Amniotic epithelial cell (primary cell): ENCODE measurements at regions not wholly inside any gene's neighbourhood (a gene's known extent, or its start where the extent isn't known, plus 50 kb on each side); places are given as distances from the start of the nearest gene placed in this dataset.
A peak's percentile ranks its signal among the peaks of the same experiment; 100 is the strongest.

Source experiments
- DNase-seq: peaks from one replicate; pipeline ENCODE4 v3.0.0-alpha.2; 2010; ENCODE audit warnings: low read depth

DNA sequence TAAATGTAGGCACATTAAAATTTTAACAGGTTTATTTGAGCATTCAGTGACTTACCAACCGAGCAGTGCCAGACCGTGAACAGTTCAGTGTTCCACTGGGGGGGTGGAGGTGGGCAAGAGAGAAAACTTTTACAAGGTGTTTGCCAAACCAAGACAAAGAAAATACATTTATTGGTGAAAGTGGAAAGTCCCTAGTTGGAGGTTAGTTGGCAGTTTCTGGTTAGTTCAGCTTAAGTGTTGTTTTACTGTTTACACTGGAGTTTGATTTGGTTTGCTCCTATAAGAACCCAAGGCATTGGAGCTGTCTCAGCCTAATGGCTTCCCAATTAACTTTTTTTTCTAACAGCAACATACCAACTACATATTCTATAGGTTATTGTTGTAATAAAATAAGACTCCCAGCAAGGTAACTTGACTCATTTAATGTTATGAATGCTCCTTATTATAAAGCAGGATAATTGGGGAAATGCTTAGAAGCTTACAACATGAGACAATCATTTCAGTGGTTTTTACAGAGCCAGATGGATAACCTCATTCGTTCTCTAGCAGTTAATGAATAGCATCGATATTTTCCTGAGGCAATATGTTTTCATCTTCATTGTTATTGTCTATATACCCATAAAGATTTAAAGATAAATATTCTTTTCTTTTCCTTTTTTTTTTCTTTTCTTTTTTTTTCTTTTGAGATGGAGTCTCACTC lies 115.8 kb downstream of the ETNK1 start:
- DNase-seq = no peak

DNA sequence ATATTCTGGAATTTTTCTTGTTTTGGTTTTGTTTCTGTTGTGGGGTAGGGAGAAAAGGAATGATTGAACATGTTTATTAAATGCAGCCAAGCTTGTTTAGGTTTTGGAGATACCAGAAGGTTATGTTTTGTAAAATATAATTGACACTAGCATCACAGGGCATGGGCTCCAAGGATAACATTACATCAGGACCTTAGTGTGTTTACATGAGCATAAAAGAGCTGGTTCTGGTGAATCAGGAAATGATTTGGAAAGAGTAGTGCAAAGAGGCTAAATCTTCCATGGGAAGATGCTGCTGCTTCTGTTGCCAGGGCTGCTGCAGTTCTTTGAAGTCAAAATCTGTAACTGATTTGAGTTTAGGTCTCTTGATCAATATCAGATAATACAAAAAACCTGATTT lies 118.7 kb downstream of the ETNK1 start:
- DNase-seq = no peak

- DNase-seq = no peak
Observed at GRCh38 chr12:22744197-22744596, 119.2 kb downstream of the ETNK1 start.

DNA sequence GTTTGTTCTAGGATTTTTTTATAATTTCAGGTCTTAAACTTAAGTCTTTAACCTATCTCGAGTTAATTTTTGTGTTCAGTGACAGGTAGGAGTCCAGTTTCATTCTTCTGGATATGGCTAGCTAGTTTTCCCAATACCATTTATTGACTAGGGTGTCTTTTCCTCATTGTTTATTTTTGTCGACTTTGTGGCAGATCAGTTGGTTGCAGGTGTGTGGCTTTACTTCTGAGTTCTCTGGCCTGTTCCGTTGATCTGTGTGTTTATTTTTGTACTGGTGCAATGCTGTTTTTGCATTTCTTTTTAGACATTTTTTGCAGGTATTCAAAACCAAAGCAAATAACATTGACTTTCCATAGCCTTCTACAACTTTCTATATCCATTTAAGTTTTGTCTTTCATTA lies 121.7 kb downstream of the ETNK1 start:
- no peak for DNase-seq

DNA sequence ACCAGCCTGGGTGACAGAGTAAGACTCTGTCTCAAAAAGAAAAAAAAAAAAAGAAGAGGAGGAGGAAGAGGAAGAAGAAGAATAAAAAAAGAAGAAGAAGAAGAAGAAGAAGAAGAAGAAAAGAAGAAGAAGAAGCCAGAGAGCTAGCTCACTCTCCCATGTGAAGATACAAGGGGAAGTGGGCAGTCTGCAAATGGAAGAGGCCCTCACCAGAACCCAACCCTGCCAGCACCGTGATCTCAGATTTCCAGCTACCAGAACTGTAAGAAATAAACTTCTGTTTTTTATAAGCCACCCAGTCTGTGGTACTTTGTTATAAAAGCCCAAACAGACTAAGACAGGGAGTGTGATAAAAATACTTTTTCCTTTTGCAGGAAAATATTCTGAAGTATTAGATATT lies 130.7 kb downstream of the ETNK1 start:
- no peak for DNase-seq

DNA sequence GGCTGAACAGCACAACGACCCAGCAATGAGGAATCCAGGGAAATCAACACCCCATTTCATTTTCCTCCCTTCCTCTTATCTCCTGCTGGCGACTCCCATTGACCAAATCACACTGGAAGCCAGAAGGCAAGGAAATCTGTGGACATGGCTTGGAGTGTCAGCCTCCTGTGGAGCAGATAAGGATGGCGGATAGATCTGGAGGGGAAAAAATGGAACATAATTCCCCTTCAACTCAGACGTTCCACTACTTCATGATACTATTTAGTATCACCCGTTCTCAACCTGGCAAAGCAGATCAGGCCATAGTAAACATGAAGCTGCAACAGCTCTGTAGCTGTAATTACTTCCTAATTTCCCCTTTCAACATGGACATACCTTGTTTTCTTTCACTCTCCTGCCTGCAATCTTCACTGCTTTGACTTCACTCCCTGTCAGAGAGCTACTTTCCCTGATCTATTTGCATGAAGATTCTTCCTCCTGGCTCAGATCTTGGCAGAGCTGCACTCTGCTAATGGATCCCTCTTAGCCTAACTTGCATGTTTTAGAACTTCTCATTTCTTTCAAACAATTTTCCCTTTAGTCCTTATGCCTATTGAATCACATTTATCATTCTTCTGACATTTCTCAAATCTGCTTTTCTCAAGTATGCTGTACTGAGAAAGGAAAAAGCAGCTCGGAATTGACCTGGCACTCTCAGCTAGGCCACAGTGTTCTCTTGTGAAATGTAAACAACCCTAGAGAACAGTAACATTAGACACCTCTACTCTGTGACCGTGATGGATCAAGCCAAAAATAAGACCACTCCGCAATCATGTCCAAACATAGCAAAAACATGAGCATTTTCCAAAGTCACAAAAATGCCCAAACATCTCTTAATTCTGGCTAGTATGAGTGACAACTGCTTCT lies 135.1 kb downstream of the ETNK1 start:
- no peak for DNase-seq

GRCh38 chr12:22765421-22766130 lies 140.6 kb downstream of the ETNK1 start:
- no peak for DNase-seq

- DNase-seq = no peak
Observed at GRCh38 chr12:22766911-22767420, 142.0 kb downstream of the ETNK1 start.

DNA sequence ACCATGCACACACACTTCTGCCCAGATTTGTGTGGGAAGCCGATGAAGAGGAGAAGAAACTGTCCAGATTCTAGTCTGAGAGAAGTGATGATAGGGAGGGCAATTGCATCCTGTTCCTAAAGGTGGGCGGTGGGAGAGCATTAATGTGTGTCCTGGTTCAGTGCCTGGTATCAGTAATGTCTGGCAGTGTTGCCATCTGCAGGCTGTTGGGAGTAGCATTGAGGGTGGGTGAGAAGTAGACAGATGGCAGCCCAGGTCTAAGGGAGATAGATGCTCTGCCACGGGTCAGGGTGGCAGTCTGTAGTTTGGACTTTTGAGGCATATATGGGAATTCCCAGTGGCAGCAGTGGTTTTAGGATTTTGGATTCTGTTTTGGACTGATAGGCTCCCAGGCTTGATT lies 156.4 kb downstream of the ETNK1 start:
- no peak for DNase-seq

DNA sequence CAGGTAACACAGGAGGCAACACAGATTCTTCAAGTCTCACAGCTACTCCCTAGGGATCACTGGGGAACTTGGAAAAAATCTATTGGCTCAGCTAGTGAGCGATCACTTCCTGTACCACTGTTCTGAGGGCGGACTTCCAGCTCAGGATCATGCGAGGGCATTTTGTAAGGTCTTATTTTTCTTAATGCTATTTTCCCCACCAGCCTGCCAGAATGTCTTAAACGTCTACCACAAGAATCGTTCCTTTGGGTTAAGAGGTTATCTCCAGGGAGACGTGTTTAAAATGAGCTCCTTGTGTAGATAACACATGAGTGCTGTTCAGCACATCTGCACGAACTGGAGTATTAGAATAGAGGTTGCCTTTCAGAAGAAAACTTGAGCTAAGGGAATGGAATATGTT lies 162.6 kb downstream of the ETNK1 start:
- DNase-seq = peak; percentile 1

DNA sequence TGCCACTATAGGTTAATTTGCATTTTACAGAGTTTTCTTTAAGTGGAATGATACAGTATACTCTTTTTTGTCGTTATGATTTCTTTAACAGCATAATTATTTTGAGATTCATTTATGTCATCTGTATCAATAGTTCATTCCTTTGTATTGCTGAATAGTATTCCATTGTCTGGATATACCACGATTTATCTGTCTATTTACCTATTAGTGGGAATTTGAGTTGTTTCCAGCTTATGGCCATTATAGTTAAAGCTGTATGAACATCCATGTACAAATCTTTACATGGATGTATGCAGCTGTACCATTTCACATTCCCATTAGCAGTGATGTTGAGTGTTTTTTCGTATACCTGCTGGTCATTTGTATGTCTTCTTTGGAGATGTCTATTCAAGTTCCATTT lies 163.9 kb downstream of the ETNK1 start:
- no peak for DNase-seq

- no peak for DNase-seq
Observed at GRCh38 chr12:22792138-22792537, 167.2 kb downstream of the ETNK1 start.

GRCh38 chr12:22794017-22794416 lies 169.0 kb downstream of the ETNK1 start:
- DNase-seq = no peak

- DNase-seq = no peak
Observed at GRCh38 chr12:22796941-22797630, 172.1 kb downstream of the ETNK1 start.

- DNase-seq = no peak
Observed at GRCh38 chr12:22797701-22798100, 172.7 kb downstream of the ETNK1 start.

GRCh38 chr12:22798116-22798515 lies 173.1 kb downstream of the ETNK1 start:
- no peak for DNase-seq

- DNase-seq = no peak
Observed at GRCh38 chr12:22799503-22799902, 174.5 kb downstream of the ETNK1 start.

DNA sequence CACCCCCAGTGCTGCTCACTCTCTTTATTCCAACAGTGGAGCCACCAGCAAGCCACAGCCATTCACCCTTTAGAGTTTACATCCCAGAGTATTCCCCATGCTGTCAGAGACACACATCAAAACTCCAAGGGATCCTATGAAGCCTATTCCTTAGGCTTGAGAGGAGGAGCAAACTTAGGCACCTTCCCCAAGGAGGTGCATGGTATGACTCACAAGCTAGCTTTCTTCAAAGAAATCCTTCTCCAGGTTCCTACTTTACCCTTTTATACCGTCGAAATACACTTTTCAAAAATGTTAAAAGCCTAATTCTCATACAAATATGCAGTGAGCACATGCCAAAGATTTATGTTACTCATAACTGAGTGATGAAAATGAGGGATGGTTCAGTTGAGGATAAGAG lies 175.4 kb downstream of the ETNK1 start:
- no peak for DNase-seq

DNA sequence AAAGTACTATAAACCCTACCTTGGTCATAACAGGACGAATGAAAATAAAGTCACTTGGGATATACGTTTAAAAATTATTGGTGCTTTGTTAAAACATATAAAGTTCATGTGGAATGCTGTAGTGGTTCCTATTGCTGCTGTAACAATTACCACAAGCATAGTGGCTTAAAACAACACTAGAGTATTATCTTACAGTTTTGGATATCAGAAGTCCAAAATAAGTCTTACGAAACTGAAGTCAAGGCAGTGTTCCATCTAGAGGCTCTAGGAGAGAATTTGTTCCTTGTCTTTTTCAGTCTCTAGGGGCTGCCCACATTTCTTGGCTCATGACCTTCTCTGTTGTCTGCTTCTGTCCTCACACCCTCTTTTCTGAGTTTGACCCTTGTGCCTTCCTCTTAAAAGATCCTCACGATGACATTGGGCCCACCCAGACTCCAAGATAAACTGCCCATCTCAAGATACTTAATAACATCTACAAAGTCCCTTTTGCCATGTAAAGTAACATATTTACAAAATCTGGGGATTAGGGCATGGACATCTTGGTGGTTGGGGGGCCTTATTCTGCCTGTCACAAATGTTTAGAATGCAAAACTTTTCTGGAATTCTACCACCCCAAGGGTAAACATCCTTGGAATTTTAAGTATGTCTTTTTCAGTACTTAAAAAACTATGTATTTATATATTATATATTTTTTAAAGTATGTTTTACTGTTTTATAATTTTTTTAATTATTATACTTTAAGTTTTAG lies 178.1 kb downstream of the ETNK1 start:
- no peak for DNase-seq

DNA sequence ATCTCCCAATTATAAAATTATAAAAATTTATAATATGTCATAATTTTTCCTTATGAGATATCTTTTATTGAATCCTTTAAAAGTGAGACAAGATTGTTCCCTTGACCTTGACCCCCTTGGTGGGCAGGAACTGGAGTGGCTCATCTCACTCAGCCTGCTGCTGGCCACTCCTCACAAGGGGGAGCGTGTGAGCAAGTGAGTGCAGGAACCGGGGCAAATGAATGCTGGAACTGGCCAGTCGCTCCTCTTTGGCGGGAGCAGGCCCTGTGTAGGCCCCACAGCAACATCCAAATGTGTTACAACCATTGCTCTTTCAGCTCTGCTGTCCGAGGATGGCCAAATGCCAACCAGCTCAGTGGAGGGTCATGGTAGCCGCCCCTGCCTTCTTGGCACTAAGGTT lies 178.8 kb downstream of the ETNK1 start:
- DNase-seq = no peak

DNA sequence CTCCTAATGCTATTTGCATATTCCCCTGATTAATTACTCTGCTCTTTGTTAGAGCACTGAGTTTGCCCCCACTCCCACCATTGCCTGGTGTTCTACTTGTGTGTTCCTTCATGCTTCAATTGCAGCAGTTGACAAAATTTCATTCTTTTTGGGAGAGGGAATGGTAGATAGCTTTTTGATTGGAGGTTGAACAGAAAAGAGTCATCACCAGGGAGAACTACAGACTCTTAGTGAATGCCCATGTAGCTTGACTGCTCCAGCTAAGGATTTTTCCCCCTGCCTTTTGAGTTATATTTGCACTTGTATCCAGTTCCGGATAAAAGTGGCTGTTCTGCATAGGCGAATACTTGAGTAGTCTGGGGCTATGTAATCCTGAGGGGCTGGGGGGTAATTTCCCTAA lies 183.9 kb downstream of the ETNK1 start:
- no peak for DNase-seq
